ENCODE measurements at regions not wholly inside any gene's neighbourhood (a gene's known extent, or its start where the extent isn't known, plus 50 kb on each side); places are given as distances from the start of the nearest gene placed in this dataset.

GRCh38 chr14:76957224-76957891 lies 71.2 kb downstream of the IRF2BPL start:
- Histone ChIP-seq H3K4me3 (ENCODE audit: low read depth, low read length) (no peak overlapping the region), H3K27me3 (replicated peaks) (no peaks in the 10 kb centered on the region), H3K36me3 (replicated peaks) (no peaks in the 10 kb centered on the region), H3K27ac (peak overlapping the region; percentile 90)
- DNase-seq: no peak
- in situ Hi-C loops (cut with HindIII; ENCODE audit: low pct_ligation_motif_present, low sequenced_read_pairs): no loop called here
- TF ChIP-seq, protein P1, sequence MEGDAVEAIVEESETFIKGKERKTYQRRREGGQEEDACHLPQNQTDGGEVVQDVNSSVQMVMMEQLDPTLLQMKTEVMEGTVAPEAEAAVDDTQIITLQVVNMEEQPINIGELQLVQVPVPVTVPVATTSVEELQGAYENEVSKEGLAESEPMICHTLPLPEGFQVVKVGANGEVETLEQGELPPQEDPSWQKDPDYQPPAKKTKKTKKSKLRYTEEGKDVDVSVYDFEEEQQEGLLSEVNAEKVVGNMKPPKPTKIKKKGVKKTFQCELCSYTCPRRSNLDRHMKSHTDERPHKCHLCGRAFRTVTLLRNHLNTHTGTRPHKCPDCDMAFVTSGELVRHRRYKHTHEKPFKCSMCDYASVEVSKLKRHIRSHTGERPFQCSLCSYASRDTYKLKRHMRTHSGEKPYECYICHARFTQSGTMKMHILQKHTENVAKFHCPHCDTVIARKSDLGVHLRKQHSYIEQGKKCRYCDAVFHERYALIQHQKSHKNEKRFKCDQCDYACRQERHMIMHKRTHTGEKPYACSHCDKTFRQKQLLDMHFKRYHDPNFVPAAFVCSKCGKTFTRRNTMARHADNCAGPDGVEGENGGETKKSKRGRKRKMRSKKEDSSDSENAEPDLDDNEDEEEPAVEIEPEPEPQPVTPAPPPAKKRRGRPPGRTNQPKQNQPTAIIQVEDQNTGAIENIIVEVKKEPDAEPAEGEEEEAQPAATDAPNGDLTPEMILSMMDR (IDR thresholded peaks at IDR 0.05; ENCODE audit: low read depth, low read length, missing control alignments): no peak

DNA sequence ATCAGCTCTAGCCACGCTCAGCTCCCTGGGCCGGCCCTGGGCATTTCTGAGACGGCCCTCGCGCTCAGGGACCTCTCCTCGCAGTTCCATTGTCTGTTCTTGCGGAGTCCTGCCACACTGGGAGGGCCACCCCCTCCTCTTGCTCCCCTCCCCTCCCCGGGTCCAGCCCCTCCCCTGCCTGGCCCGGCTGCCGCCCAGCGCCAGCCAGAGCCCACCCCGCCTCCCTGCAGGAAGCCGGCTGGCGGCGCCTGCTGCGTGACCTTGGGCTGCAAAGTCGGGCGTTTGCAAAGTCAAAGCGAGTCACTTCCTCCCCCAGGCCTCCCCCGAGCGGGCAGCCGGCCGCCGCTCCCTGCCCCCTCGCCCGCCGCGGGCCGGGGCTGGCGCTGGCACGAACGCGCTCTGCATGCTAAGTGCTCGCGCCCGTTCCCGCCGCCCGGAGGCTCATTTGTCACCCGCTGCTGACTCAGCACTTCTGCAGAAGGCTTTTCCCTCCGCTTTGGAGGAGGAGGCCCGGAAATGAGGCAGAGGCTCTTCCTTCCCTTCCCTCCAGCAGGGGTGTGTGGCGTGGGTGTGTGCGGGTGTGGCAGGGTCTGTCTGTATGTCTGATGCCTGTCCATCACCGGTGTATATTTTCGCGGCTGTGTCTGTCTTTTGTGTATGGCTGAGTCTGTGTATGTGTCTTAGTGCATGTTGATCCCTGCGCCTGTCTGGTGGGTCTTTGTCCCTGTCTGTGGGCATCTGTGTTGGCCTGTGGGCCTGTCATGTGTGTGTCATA lies 72.0 kb downstream of the IRF2BPL start:
- TF ChIP-seq, protein P1 (IDR thresholded peaks at IDR 0.05; ENCODE audit: low read depth, low read length, missing control alignments): peak; percentile 18
- in situ Hi-C loops (cut with HindIII; ENCODE audit: low pct_ligation_motif_present, low sequenced_read_pairs): no loop called here
- Histone ChIP-seq H3K36me3 (replicated peaks) (no peaks in the 10 kb centered on the region), H3K4me3 (ENCODE audit: low read depth, low read length) (no peak overlapping the region), H3K27me3 (replicated peaks) (no peaks in the 10 kb centered on the region), H3K27ac (peak overlapping the region; percentile 90)
- peak; percentile 81 for DNase-seq

DNA sequence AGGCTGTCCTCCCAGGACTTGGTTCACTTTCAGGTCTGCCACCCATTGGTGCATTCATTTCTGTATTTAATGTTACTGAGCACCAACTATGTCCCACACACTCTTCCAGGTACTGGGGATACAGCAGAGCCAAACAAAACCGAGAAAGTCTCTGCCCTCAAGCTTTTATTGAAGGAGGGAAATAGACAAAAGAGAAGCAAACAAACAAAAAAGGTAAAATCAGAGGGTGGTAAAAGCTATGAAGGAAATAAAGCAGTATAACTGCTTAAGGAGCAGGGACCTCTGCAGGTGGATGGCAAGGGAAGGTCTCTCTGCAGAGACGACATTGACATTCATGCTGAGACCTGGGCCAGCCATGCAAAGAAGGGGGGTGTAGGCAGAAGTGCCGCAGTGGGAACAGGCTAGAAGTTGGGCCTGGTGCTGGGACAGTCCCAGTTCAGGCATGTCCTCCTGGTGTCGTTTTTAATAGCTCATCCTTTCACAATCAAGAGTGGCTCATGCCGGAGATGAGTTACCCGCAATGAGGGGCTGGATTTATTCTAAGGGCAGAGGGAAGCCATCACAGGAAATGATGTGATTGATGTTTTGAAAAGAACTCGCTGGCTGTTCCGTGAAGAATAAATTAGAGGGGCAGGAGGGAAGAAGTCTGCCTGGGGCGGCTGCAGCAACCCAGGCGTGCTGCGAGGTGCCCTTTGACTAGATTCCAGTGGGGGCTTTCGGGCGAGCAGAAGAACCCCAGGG lies 72.8 kb downstream of the IRF2BPL start:
- no peaks in the 10 kb centered on the region for H3K36me3 ChIP-seq (replicated peaks)
- no peaks in the 10 kb centered on the region for H3K27me3 ChIP-seq (replicated peaks)
- in situ Hi-C loops (cut with HindIII; ENCODE audit: low pct_ligation_motif_present, low sequenced_read_pairs): no loop called here
- H3K4me3 ChIP-seq (ENCODE audit: low read depth, low read length): no peak overlapping the region
- TF ChIP-seq, protein P1 (IDR thresholded peaks at IDR 0.05; ENCODE audit: low read depth, low read length, missing control alignments): no peak
- peak overlapping the region; percentile 90 for H3K27ac ChIP-seq
- peak; percentile 36 for DNase-seq

- DNase-seq: no peak
- TF ChIP-seq, protein P1 (IDR thresholded peaks at IDR 0.05; ENCODE audit: low read depth, low read length, missing control alignments): no peak
- no peak overlapping the region for H3K4me3 ChIP-seq (ENCODE audit: low read depth, low read length)
- in situ Hi-C loops (cut with HindIII; ENCODE audit: low pct_ligation_motif_present, low sequenced_read_pairs): no loop called here
- no peak overlapping the region for H3K27ac ChIP-seq
- H3K36me3 ChIP-seq (replicated peaks): no peaks in the 10 kb centered on the region
- H3K27me3 ChIP-seq (replicated peaks): no peaks in the 10 kb centered on the region
Observed at GRCh38 chr14:76954394-76955190, 73.9 kb downstream of the IRF2BPL start.

- Histone ChIP-seq H3K27me3 (replicated peaks) (no peaks in the 10 kb centered on the region), H3K4me3 (ENCODE audit: low read depth, low read length) (peak overlapping the region; percentile 22), H3K27ac (peak overlapping the region; percentile 71), H3K36me3 (replicated peaks) (no peaks in the 10 kb centered on the region)
- TF ChIP-seq, protein P1 (IDR thresholded peaks at IDR 0.05; ENCODE audit: low read depth, low read length, missing control alignments): no peak
- peak; percentile 64 for DNase-seq
- in situ Hi-C loops (cut with HindIII; ENCODE audit: low pct_ligation_motif_present, low sequenced_read_pairs): no loop called here
Observed at GRCh38 chr14:76953311-76953945, 75.1 kb downstream of the IRF2BPL start.

Measured in brain microvascular endothelial cell (primary cell).